ENCODE measurements at regions not wholly inside any gene's neighbourhood (a gene's known extent, or its start where the extent isn't known, plus 50 kb on each side); places are given as distances from the start of the nearest gene placed in this dataset.

- no peak for DNase-seq
These were observed 51.1 kb upstream of the NCOA1 start for GRCh38 chr2:24439971-24440340.

DNA sequence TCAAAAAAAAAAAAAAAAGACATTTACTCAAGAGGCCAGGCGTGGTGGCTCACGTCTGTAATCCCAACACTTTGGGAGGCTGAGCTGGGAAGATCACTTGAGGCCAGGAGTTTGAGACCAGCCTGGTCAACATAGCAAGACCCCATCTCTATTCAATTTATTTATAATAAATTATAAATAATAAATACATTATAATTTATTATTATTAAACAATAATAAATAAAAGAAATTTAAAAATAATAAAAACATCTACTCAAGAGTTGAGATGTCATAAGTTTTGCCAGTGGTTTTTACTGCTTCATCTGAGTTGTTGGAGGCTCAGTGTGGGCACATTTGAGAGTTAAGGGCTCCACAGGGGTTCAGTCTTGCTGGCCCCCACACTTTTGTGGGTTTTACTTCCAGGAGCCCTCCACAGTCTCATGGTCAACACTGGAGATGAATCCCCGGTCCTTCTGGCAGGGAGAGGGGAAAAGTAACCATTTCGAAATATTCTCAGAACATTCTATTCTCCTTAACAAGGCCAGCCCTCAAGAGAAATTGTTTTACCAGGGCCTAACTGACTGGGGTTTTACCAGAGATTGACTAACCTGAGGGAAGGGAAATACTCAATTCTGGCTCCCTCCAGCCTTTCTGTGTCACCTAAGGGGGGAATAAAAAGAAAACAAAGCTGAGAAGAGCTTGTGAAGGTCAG, 51.6 kb upstream of the NCOA1 start:
- no peak for DNase-seq

DNA sequence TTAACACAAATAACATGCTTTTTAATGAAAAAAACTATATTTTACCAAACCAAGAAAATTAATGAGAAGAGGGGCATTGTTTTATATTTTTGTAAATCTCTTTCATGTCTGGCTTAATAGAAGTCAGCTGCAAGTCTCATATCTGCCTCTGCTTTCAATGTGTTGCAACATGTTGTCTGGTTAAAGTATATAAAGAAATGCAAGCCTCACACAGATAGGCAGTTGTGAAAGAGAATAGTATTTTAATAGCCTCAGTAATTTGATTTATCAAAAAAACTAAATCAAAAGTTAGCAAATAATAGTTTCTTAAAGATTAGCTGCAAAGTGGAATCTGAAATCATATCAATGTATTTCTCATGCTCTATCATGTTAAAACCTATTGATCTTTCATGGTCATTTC, 52.9 kb upstream of the NCOA1 start:
- DNase-seq, result no peak

GRCh38 chr2:24435391-24436316, 55.4 kb upstream of the NCOA1 start:
- DNase-seq, result peak; percentile 80

DNA sequence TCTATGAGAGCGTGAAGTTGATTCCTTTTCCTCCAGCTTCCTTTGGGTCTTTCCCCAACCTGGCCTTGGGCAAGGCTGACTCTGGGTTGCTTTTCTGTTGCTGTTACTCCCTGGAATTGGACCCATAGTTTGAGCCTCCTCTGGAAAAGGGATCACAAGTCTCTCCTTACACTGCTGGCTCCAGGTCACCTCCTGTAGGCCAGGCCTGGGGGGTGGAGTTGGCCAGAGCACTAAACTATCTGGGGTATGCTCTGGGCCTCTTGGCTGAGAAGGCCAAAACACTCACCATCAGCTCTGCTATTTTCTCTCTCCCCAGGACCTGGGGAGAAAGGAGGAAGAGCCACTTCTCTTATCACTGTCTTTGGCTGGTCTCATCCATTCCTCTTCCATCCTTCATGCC, 56.5 kb upstream of the NCOA1 start:
- DNase-seq, result no peak

GRCh38 chr2:24432735-24433134, 58.3 kb upstream of the NCOA1 start:
- DNase-seq, result no peak

- no peak for DNase-seq
These were observed 58.9 kb upstream of the NCOA1 start for GRCh38 chr2:24432121-24432520.

GRCh38 chr2:24429197-24430074, 61.6 kb upstream of the NCOA1 start:
- DNase-seq, result no peak

DNA sequence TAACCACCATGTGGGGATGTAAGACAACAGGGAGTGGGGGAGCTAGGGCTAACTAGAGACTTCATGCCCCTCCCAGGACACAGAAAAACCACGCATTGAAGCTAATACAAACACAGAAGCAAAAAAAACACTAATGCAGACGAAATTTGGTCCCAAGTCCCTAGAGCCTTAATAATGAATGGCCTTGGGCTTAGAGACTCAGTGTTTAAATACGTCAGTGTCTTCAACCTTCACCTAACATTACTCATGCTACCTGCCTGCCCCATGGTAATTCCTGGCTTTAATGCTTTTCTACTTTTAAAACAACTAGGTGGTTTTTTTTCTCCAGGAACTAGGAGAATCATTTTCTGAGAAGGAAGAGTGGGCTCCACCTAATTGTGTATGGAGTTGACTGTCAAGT, 64.1 kb upstream of the ITSN2 start:
- no peak for DNase-seq

DNA sequence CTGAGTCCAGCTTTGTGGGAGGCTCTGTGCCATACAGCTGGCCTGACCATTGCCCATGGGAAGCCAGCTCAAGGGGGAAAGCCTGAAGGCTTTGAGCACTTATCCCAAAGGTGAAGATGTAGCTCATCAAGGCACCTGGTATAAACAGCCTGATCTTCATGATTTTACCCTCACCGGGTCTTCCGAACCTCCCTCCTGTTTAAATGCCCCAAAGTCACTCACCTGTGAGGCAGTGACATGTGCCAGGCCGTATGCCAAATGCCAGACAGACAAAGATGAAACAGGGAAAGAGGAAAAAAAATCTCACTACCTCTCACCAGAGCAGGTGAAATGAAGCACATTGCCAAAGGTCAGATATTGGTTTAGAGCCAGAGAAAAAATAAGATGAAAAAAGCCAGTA, 62.8 kb upstream of the ITSN2 start:
- no peak for DNase-seq

DNA sequence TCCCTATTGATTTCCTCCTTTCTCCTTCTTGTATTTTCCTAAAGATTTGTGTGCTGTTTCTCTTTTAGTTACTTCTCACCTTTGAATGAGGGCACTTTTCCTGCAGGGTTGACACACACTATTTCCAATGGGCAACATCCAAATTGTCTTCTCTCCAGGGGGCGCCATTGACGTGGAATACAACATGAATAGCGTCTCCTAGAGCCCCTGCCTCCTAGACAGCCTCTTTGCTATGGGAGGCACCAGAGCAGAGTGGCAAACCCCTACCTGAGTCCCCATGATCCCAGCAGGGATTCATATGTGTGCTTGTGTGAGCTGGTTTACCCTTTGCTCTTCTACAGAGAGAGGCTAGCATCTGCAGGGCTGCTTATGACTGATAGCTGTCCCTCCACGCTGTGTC, 61.3 kb upstream of the ITSN2 start:
- peak; percentile 68 for DNase-seq

GRCh38 chr2:24420373-24420772, 60.0 kb upstream of the ITSN2 start:
- DNase-seq, result no peak

GRCh38 chr2:24418166-24418841, 58.0 kb upstream of the ITSN2 start:
- no peak for DNase-seq

- no peak for DNase-seq
These were observed 52.5 kb upstream of the ITSN2 start for GRCh38 chr2:24412812-24413211.

DNA sequence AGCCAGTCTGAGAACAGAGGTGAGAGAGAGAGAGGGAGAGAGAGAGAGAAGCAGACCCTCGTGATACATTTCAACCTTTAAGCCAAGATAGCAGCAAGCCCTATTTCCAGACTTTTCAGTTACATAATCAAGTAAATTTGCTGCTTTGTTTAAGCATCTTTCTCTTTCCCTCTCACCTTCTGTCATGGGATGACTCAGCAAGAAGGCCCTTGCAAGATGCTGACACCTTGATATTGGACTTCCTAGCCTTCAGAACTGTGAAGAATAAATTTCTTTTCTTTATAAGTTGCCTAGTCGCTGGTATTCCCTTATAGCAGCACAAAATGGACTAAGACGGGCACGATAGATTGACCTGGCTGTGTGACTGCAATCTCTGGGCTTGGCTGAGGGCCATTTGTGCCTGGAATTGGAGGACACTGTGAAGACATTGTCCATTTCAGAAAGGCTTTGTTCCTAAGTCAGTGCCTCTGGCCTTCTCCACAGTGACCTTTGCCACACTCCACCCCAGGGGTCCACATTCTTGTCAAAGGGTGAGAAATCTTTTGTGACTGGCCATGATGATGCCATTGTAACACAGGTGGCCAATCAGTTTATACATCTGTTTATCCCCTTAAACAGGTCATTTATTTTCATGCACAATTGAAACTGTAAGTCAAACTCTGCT, 51.3 kb upstream of the ITSN2 start:
- DNase-seq, result no peak

DNA sequence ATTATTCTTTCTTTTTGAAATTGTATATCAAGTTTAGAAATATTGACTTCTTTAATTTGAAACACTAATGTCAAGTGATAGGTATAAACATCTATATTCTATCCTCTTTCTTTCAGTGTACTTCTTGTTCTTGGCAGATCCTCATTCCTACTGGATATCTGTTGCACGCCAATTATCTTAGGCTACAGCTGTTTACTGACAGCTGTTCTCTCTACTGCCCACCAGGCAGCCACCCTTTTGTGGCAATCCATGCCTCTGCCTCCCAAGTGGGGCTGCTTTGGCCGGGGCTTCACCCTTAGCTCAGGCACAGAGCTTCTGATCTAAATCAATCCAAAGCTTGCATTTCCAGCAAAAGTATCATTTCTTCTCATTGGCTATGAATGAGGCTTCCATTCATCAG, 50.6 kb upstream of the ITSN2 start:
- no peak for DNase-seq

GRCh38 chr2:24409700-24410556, 49.6 kb upstream of the ITSN2 start:
- peak; percentile 80 for DNase-seq
